ENCODE measurements at regions not wholly inside any gene's neighbourhood (a gene's known extent, or its start where the extent isn't known, plus 50 kb on each side); places are given as distances from the start of the nearest gene placed in this dataset.
A peak's percentile ranks its signal among the peaks of the same experiment; 100 is the strongest.

DNA sequence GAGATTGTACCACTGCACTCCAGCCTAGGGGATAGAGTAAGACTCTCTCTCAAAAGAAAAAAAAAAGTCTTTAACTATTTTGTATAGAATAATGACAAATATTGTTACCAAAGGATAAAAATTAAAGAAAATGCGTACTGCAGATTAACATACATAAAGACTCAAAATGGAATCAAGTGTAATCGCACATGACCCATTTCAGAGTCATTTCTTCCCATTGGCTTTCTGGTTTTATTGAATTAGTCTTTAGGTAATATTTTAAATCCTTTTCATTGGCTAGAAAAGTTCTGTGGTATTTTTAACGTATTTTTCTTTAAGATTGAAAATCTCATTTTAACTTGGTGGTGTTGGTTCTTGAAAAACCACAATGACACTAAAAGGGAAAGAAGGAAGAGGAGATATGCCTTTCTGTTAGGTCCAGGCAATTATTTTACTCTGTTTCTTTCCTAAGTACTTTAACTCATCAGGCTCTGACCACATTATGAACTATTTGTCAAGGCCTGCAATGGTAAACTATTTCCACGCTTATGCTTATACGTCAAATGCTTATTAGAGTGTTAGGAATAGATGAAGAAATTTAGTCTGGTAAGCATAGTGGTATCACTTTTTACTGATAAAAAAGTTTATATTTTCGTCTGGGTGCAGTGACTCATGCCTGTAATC is 52.3 kb downstream of the PLEKHG1 start:
- no peak for DNase-seq (ENCODE audit: low read depth in 2 of 2)

- DNase-seq (ENCODE audit: low read depth in 2 of 2): no peak
Measured at GRCh38 chr6:150652848-150653613, 53.3 kb downstream of the PLEKHG1 start.

GRCh38 chr6:150654608-150655007 is 54.9 kb downstream of the PLEKHG1 start:
- DNase-seq (ENCODE audit: low read depth in 2 of 2): no peak

- no peak for DNase-seq (ENCODE audit: low read depth in 2 of 2)
Measured at GRCh38 chr6:150656156-150656555, 56.5 kb downstream of the PLEKHG1 start.

- DNase-seq (ENCODE audit: low read depth in 2 of 2): no peak
Measured at GRCh38 chr6:150658421-150658820, 58.7 kb downstream of the PLEKHG1 start.

DNA sequence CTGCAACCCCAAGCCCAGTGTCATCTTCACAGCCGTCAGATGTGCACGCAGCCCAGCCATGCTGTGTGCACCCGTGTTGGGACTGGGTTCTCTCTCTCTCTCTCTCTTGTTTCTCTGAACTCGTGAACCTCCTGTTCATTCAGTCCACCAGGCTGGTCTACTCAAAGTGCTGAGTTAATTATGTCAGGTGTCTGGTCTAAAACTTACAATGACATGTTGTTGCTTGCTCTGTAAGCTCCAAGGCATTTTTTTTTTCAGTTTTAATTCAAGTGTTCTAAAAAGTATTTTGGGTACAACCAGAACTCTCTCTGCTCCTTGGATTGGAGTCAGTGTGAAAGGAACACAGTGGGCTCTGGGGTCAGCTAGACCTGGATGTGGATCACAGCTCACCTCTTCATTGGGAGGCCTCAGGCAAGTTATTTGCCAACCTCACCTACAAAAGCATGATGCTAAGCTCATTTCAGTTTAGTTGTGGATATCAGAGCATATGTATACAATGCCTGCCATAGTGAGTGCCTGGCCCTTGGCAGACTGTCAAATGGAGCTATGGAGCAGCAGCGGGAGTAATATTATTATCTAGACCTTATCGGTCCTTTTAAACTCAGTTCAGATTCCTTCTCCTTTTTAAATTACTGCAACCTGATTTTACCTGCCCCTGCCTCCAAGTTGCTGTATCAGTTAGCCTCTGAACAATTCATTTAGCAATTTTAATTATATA is 59.5 kb downstream of the PLEKHG1 start:
- no peak for DNase-seq (ENCODE audit: low read depth in 2 of 2)

- DNase-seq (ENCODE audit: low read depth in 2 of 2): no peak
Measured at GRCh38 chr6:150661216-150662007, 61.7 kb downstream of the PLEKHG1 start.

DNA sequence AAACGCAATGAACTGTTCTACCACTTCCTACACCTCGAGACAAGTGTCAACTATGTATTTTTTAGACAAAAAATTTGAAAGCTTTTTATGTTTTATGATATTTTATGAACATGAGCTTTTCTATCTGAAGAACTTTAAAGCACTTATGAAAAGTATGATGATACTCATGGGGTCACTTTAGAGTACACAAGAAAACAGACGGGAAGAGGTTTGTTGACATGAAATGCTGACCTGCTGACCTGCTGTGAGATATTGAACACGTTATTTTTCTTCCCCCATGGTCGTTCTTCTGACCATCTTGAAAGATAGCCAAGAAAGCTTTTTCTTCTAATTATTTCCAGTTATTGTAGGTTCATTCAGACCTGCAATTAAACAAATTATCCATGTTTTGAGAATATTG is 63.1 kb downstream of the PLEKHG1 start:
- DNase-seq (ENCODE audit: low read depth in 2 of 2): no peak

GRCh38 chr6:150664091-150664490 is 64.4 kb downstream of the PLEKHG1 start:
- DNase-seq (ENCODE audit: low read depth in 2 of 2): no peak

GRCh38 chr6:150666071-150666470 is 66.4 kb downstream of the PLEKHG1 start:
- peak in 1 of 2 donors; percentile 86 for DNase-seq (ENCODE audit: low read depth in 2 of 2)

GRCh38 chr6:150667359-150667758 is 67.7 kb downstream of the PLEKHG1 start:
- DNase-seq (ENCODE audit: low read depth in 2 of 2): no peak

DNA sequence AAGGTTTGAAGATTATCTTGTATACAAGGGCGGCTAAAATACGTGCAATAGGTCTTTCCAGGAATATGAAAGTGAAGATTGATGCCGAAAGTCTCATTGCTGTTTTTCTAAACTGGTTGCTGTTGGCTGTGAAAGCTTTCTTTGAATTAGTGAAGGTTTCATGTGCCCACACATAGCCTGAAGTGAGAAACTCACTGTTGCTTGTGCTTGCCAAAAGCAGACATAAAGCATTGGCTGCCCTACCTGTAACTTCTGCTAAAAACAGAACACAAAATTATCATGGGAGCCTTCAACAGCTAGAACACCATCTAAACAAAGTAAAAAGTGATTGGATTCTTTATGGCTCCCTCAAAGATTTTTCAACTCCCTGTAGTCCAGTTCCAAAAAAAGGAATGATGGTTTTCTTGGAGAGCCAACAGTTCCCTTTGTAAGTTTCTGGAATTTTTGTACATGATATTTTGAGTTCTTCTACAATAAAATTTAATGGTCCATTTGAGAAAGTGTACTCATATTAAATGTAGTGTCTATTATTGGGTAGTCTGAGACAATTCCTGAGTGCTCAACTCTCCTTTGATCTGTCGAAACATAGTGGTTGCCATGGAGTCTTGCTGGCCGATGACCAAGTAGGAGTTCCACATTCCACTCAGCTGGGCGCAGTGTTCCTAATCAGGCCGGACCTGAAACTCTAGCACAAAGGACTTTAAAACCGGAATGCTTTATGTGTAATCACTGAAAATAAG is 68.5 kb downstream of the PLEKHG1 start:
- peak; percentile 84 to 97 for DNase-seq (ENCODE audit: low read depth in 2 of 2)

GRCh38 chr6:150668900-150669302 is 69.2 kb downstream of the PLEKHG1 start:
- no peak for DNase-seq (ENCODE audit: low read depth in 2 of 2)

GRCh38 chr6:150670311-150670710 is 70.6 kb downstream of the PLEKHG1 start:
- no peak for DNase-seq (ENCODE audit: low read depth in 2 of 2)

GRCh38 chr6:150672800-150673199 is 73.1 kb downstream of the PLEKHG1 start:
- DNase-seq (ENCODE audit: low read depth in 2 of 2): no peak

DNA sequence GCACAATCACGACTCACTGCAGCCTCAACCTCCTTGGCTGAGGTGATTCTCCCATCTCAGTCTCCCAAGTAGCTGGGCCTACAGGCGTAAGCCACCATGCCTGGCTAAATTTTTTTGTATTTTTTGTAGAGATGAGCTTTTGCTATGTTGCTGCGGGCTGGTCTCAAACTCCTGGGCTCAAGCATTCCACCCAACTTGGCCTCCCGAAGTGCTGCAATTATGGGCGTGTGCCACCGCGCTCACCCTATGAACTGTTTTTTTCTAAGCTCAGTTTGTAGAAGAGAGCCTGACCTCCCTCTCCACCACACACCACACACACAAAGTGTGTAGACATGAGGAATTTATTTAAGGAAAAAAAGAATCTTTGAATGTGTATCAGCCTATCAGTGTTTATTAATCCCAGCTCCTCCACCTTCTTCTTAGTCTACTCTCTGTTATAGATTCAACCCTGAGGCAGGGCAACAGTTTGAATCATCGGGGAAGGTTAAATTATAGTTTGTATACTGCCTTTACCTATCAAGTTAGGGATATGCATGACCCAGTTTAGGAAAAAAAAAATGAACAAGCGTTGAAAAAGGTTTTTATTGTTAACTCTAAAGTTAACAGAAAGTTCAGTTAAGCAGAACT is 74.1 kb downstream of the PLEKHG1 start:
- no peak for DNase-seq (ENCODE audit: low read depth in 2 of 2)

- no peak for DNase-seq (ENCODE audit: low read depth in 2 of 2)
Measured at GRCh38 chr6:150676344-150676743, 76.7 kb downstream of the PLEKHG1 start.

DNA sequence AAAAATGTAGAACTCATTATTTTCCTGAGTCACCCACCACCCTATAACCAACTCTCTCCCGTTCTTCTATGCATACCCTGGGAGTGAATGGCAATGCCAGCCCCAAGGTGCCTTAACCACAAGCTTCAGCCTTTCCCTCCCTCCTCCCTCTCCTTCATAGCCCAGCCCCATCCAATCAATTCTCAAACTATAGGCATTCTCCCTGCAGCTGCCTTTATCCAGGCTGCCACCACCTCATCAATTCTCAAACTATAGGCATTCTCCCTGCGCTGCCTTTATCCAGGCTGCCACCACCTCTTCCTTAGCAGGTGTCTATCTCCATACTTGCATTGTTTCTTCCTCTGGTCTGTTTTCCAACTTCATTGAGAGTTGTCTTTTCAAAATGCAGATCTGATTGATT is 77.1 kb downstream of the PLEKHG1 start:
- no peak for DNase-seq (ENCODE audit: low read depth in 2 of 2)

GRCh38 chr6:150680510-150680909 is 80.8 kb downstream of the PLEKHG1 start:
- no peak for DNase-seq (ENCODE audit: low read depth in 2 of 2)

DNA sequence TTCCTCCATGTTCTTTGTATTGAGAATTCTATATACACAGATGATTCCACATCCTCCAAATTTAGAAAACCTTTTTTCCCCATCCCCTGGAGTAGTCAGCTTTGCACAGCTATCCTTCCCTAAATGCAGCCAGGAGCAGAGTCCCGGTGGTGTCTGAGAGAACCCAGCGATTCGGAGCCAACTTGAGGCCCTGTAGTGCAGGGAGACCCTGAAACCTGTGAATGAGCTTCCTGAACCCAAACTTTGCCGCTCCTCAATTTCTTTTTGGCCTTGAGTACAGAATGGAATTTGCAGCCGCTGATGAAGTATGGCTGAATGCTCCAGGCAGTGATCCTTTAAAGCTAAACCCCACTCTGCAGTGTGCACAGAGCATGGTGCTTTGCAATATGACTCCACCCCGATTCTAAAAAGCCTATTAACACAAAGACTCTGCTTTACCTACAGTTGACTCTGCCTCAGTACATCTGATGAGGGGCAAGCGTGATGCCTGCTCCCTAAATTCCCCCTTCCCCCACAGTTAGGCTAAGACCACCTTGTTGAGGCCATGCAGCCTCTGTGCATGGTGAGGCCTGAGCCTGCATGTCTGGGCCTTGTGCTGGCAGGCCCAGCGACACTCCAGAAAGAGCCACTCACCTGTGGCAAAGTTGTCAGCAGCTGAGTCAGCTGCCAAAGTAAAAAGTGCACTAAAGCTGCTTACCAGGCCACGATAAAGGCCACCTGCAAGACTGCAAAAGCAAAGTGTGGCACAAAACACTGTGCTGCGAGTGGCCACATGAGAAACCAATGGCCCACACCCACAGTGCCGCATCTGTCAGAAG is 82.1 kb downstream of the PLEKHG1 start:
- DNase-seq (ENCODE audit: low read depth in 2 of 2): no peak

Measured in lung microvascular endothelial cell (primary cell).